Activated CD4-positive, CD25-positive, alpha-beta regulatory T cell treated with anti-CD3 and anti-CD28 coated beads, Interleukin-2, amount 50 U/mL, for 72 hours (primary cell): ENCODE measurements at regions not wholly inside any gene's neighbourhood (a gene's known extent, or its start where the extent isn't known, plus 50 kb on each side); places are given as distances from the start of the nearest gene placed in this dataset.

ENCODE experiments used
- DNase-seq: peaks from one replicate; pipeline ENCODE4 v3.0.0; 2021

- DNase-seq: no peak
These were observed 113.3 kb upstream of the KIF5B start for GRCh38 chr10:32169556-32169955.

GRCh38 chr10:32167450-32167849, 111.2 kb upstream of the KIF5B start:
- no peak for DNase-seq

- no peak for DNase-seq
These were observed 110.1 kb upstream of the KIF5B start for GRCh38 chr10:32166365-32166764.

- no peak for DNase-seq
These were observed 107.5 kb upstream of the KIF5B start for GRCh38 chr10:32163762-32164148.

- DNase-seq: no peak
These were observed 107.0 kb upstream of the KIF5B start for GRCh38 chr10:32163071-32163761.

GRCh38 chr10:32161586-32161985, 105.4 kb upstream of the KIF5B start:
- no peak for DNase-seq

- DNase-seq: no peak
These were observed 104.6 kb upstream of the KIF5B start for GRCh38 chr10:32160864-32161263.

GRCh38 chr10:32159264-32159663, 103.0 kb upstream of the KIF5B start:
- DNase-seq: no peak

GRCh38 chr10:32156031-32156495, 99.8 kb upstream of the KIF5B start:
- no peak for DNase-seq

- no peak for DNase-seq
These were observed 98.9 kb upstream of the KIF5B start for GRCh38 chr10:32155075-32155516.

- DNase-seq: no peak
These were observed 97.7 kb upstream of the KIF5B start for GRCh38 chr10:32153931-32154330.

GRCh38 chr10:32153252-32153651, 97.0 kb upstream of the KIF5B start:
- DNase-seq: no peak

- no peak for DNase-seq
These were observed 95.6 kb upstream of the KIF5B start for GRCh38 chr10:32151871-32152270.

- no peak for DNase-seq
These were observed 94.4 kb upstream of the KIF5B start for GRCh38 chr10:32150532-32151101.

GRCh38 chr10:32149252-32149955, 93.2 kb upstream of the KIF5B start:
- no peak for DNase-seq

GRCh38 chr10:32148864-32149251, 92.6 kb upstream of the KIF5B start:
- DNase-seq: no peak

GRCh38 chr10:32147730-32148129, 91.5 kb upstream of the KIF5B start:
- no peak for DNase-seq

GRCh38 chr10:32146166-32146565, 89.9 kb upstream of the KIF5B start:
- no peak for DNase-seq

- no peak for DNase-seq
These were observed 88.8 kb upstream of the KIF5B start for GRCh38 chr10:32144817-32145688.

GRCh38 chr10:32143302-32143847, 87.2 kb upstream of the KIF5B start:
- DNase-seq: no peak

GRCh38 chr10:32142646-32143045, 86.4 kb upstream of the KIF5B start:
- DNase-seq: no peak

- DNase-seq: no peak
These were observed 85.0 kb upstream of the KIF5B start for GRCh38 chr10:32141018-32141807.
